ENCODE measurements at regions not wholly inside any gene's neighbourhood (a gene's known extent, or its start where the extent isn't known, plus 50 kb on each side); places are given as distances from the start of the nearest gene placed in this dataset.

GRCh38 chr14:48537600-48537999 lies 862.2 kb upstream of the MDGA2 start:
- no peak for DNase-seq

GRCh38 chr14:48536318-48536717 lies 860.9 kb upstream of the MDGA2 start:
- DNase-seq: no peak

- no peak for DNase-seq
These were observed 852.4 kb upstream of the MDGA2 start for GRCh38 chr14:48527832-48528231.

- no peak for DNase-seq
These were observed 850.9 kb upstream of the MDGA2 start for GRCh38 chr14:48526307-48526706.

GRCh38 chr14:48504921-48505320 lies 829.5 kb upstream of the MDGA2 start:
- no peak for DNase-seq

GRCh38 chr14:48490756-48491155 lies 815.4 kb upstream of the MDGA2 start:
- no peak for DNase-seq

- no peak for DNase-seq
These were observed 798.5 kb upstream of the MDGA2 start for GRCh38 chr14:48473944-48474343.

DNA sequence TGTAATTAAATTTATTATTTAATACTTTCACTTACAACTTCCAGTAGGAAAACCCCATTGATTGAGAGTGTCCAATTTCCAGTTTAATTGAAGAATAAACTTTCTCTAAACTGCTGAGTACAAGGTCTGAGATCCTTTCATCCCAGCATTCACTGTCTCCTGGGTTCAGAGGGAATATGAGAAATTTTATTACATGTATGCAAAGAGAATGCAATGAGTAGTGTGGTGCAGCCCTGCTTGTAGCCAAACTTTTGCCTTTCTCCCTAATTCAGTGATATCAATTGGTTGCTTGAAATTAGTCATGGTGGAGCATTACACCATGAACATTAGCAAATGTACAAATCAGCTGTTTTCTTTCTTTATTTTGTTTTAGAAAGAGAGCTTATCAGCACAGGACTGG lies 780.6 kb upstream of the MDGA2 start:
- no peak for DNase-seq

DNA sequence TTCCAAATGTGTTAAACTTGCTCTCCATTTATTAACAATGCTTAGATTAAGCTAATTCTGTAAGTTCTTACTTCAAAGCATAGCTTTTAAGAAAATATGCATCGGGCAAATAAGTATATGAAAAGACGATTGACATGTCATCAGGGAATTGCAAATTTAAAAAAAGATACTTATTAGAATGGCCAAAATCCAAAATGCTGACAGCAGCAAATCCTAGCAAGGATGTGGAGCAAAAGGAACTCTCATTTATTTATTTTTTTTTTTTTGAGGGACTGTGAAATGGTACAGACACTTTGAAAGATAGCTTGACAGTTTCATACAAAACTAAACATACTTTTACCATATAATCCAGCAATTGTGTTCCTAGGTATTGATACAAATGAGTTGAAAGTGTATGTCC lies 779.5 kb upstream of the MDGA2 start:
- DNase-seq: no peak

DNA sequence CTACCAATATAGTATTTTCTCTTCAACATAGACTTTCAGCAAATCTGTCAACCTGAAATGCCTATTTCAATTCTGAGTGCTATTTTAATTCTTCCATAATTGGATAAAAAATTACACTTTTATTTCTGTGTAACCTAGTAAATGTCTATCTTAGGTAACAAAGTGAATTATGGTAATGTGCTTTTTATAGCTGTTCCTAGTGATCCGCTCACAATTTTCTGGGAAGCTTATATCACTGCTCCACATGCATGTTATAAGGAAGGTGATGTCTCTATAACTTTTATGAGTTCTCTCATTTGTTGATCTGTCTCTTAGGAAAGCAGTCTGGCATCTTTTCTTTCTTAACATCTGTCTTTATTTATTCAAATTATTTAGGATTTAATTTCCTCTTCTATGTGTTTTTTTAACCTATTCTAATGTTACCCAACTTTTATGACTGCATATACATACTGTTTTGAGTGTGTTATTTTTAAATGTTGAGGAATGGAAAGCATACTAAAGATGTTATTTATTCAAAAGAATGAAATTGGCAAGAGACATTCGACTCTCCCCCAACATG lies 777.1 kb upstream of the MDGA2 start:
- DNase-seq: no peak

DNA sequence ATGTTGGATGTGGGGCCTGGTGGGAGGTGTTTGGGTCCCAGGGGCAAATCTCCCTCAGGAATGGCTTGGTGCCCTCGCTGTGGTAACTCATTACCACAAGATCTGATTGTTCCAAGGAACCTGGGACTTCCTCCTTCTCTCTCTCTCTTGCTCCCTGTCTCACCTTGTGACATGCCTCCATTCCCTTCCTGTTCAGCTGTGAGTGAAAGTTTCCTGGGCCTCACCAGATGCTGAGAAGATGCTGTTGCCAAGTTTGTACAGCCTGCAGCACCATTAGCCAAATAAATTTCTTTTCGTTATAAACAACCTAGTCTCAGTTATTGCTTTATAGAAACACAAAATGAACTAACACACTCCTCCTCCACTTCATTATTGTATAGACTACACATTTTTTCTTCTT lies 759.8 kb upstream of the MDGA2 start:
- DNase-seq: no peak

DNA sequence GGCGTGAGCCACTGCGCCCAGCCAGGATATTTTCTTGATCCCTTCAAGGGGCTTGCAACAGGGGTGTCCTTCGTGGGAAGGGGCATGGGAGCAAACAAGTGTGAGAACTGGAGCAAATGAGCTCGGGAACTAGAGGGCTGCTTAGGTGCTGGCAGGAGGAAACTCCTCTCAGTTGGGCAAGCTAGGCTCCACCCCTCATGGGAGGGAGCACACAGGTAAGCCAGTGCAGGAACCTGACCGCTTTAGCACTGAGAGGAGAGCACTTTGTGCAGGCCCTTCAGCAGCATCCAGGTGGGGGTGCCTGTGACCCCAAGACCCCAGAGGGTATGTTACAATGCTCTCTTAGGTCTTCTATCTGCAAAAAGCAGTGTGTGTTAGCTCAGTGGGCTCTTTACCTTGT lies 755.4 kb upstream of the MDGA2 start:
- no peak for DNase-seq

GRCh38 chr14:48429512-48429911 lies 754.1 kb upstream of the MDGA2 start:
- no peak for DNase-seq

DNA sequence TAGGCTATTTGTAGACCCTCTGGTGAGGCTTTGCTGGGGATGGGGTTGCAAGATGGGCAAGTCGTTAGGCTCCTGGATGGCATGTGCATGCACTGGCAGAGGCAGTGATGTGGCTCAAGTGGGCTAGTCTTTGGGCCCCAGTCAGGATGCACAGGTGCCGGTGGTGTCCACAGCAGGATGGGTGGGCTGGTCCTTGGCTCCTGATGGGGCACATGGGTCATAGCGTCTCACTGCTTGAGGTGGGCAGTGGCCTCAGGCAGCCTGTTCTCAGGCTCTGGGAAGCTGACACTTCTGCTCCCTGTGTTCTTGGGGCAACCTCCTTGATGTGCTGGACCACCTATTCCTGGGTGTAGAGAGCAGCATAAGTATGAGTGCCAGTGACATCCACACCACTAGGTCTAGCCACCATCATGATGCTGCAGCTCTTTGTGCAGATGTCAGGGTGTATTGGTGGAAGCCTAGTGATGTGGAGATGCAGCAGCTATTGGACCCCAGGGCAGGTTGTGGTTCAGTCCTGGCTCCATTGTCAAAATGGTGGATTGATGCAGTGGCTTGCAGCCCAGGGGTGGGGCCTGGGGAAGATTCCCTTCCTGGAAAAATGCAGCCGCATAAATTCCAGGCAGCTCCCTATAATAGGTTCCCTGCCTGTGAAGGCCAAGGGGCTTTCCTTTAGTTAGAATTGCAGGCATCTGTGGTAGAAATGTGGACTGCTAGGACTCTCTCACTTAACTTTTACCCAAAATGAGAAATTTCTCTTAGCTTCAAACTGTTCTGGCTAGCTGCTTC lies 742.5 kb upstream of the MDGA2 start:
- no peak for DNase-seq

DNA sequence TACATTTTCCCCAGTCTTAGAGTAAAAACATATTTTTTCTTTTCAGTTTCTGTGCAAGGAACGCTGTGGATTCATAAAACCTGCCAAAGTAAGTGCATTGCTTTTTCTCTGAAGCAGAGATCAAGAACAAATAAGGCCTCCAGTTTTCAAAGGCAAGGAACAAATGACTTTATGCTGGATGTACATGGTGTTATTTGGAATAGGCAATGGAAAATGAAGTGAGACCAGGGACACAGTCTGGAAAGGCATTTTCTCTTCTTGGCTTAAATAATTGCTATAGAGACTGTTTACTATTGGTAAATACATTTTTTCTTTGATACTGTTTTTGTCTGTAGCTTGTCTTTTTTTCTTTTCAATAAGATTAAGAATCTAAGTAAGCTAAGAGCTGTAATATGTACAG lies 725.9 kb upstream of the MDGA2 start:
- DNase-seq: no peak

- no peak for DNase-seq
These were observed 723.4 kb upstream of the MDGA2 start for GRCh38 chr14:48398675-48399282.

DNA sequence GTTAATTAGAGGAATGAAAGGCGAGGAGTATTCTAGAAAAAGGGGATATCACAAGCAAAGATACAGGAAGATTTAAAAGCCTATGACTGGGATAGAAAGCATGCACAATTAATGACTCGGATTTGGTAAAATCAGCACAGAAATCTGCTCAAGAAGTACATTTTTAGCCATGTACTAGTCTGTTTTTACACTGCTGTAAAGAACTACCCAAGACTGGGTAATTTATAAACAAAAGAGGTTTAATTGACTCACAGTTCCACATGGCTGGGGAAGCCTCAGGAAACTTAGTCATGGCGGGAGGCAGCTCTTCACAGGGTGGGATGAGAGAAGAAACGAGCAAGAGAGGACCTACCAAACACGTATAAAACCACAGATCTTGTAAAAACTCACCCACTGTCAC lies 716.3 kb upstream of the MDGA2 start:
- DNase-seq: no peak

GRCh38 chr14:48390346-48390745 lies 714.9 kb upstream of the MDGA2 start:
- no peak for DNase-seq

GRCh38 chr14:48384821-48385220 lies 709.4 kb upstream of the MDGA2 start:
- DNase-seq: no peak

DNA sequence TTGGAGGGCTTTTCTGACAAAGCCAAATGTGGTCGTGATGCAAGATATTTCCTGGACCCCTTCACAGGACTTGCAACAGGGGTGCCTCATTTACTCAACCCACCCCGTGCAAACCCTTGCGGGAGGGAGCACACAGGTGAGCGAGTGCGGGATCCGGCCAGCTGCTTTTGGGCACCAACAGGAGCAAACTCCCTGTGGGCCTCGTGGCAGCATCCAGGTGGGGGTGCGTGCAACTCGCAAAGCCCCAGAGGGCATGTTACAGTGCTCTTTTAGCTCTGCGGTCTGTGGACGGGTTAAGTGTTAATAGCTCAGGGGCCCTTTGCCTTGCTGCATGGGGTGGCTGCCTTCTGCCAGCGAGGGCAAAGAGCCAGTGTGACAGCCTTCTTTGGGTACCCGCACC lies 707.6 kb upstream of the MDGA2 start:
- DNase-seq: no peak

DNA sequence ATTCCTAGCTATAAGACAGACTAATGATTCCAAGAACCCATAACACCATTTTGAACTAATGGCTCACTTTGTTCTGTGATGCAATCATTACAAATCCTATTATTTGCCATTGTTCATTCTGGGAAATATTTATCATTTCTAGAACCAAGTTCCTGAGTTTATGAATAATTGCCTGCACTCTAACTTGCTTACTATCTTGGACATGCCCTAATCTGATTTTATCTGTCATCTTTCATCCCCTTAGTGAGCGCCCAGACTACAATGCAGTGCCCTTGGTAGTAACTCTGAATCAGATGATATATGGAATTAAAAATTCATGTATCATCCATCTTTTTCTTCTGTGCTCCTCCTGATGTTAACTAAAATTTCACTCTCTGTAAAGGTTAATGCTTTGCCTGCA lies 703.1 kb upstream of the MDGA2 start:
- DNase-seq: no peak

DNA sequence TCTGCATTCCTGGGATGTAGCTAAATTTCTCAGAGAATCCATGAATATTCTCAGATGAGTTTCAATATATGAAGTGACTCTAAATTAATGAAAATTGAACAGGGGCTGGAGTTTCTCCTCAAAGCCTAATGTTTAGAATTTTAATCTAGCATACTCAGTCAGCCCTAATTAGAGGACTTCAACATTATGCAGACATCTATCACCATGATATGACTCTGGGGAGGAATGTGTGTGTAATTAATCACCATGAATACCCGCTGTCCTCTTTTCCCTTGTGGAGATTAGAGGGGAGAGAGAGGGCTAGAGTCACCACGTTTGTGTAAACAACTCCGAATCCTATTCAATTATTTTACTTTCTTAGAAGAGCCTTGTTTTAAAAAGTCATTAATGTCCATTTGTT lies 698.6 kb upstream of the MDGA2 start:
- no peak for DNase-seq

- no peak for DNase-seq
These were observed 675.6 kb upstream of the MDGA2 start for GRCh38 chr14:48350971-48351370.

DNA sequence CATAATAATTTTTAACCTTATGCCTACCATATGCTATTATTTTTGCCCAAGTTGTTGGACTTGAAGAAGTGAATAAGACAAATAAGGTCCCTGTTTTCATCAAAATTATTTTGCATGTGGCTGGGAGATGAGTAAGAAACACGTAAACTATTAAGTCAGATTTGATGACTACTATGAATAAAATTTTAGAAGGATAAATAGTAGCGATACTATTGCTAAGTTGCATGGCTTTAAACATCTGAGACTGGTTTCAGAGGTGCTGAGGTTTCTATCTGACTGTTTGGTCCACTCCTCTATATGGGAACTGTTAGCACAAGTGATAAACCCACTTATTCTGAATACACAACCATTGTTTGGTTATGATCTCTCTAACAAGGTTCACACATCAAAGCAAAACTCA lies 674.3 kb upstream of the MDGA2 start:
- DNase-seq: no peak

DNA sequence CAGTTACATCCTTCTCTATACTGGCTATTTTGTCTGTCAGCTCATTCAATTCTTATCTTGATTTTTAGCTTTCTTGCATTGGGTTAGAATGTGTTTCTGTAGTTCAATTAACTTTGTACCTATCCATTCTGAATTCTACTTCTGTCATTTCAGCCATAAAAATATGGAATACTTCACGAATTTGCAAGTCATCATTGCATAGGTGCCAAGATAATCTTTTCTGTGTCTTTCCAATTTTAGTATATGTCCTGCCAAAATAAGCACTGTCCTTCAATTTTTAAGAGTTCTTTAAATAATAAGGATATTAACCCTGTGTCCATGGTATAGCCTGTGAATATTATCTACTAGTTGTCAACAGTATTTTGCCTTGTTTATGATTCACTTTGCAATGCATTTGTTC lies 665.7 kb upstream of the MDGA2 start:
- no peak for DNase-seq
